ENCODE measurements at regions not wholly inside any gene's neighbourhood (a gene's known extent, or its start where the extent isn't known, plus 50 kb on each side); places are given as distances from the start of the nearest gene placed in this dataset.

DNA sequence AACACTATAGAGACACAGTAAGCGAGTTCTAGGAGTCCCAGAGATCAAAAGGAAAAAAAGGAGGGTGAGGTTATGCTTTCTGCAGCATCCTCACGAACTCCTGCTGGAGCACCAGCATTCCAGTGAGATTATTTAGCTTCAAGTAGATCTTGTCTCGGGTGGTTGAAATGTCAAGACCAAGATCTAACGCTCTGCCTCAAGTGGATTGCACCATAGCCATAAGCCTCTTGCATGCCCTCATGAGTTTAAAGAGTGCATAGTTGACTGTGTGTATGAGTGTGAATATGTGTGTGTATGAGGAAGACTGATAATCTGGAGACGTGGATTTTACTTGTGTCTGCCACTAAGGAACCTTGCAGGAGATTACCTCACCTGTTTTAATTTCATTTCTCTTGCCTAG, 335.3 kb upstream of the ADAMTSL1 start:
- TF ChIP-seq, protein P1, sequence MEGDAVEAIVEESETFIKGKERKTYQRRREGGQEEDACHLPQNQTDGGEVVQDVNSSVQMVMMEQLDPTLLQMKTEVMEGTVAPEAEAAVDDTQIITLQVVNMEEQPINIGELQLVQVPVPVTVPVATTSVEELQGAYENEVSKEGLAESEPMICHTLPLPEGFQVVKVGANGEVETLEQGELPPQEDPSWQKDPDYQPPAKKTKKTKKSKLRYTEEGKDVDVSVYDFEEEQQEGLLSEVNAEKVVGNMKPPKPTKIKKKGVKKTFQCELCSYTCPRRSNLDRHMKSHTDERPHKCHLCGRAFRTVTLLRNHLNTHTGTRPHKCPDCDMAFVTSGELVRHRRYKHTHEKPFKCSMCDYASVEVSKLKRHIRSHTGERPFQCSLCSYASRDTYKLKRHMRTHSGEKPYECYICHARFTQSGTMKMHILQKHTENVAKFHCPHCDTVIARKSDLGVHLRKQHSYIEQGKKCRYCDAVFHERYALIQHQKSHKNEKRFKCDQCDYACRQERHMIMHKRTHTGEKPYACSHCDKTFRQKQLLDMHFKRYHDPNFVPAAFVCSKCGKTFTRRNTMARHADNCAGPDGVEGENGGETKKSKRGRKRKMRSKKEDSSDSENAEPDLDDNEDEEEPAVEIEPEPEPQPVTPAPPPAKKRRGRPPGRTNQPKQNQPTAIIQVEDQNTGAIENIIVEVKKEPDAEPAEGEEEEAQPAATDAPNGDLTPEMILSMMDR (IDR thresholded peaks at IDR 0.05), result no peak
- TF ChIP-seq POLR2A (IDR thresholded peaks at IDR 0.05), result no peak
- H3K27ac ChIP-seq, result no peak overlapping the region
- no peaks in the 10 kb centered on the region for H3K9me3 ChIP-seq
- intact Hi-C loops (cut with DNase I; ENCODE audit: low total_unique reads), result no loop called here
- no peaks in the 10 kb centered on the region for H3K4me1 ChIP-seq
- H3K27me3 ChIP-seq, result no peaks in the 10 kb centered on the region
- no peak overlapping the region for H3K4me3 ChIP-seq
- no peak for DNase-seq
- H3K36me3 ChIP-seq, result no peaks in the 10 kb centered on the region

DNA sequence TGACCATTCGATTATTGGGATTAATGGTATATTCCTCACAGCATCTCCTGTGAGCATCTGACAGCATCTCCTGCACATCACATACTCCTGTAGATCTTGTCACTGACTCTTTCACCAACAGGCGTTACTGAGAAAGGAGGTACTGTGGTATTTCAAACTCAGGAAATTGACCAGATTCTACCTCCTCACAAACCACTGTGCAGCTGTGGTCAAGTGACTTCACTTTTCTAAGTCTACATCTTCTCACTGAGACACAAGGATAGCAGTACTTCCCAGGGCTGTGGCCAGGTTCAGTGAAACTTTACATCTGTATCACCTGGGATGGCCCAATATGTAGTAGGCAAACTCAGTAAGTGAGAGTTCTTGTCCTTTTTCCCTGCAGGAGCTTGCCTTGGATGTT, 332.3 kb upstream of the ADAMTSL1 start:
- TF ChIP-seq, protein P1 (IDR thresholded peaks at IDR 0.05), result no peak
- TF ChIP-seq POLR2A (IDR thresholded peaks at IDR 0.05), result no peak
- intact Hi-C loops (cut with DNase I; ENCODE audit: low total_unique reads), result no loop called here
- Histone ChIP-seq H3K27me3 (no peaks in the 10 kb centered on the region), H3K27ac (no peak overlapping the region), H3K9me3 (no peaks in the 10 kb centered on the region), H3K36me3 (no peaks in the 10 kb centered on the region), H3K4me1 (no peaks in the 10 kb centered on the region), H3K4me3 (no peak overlapping the region)
- DNase-seq, result no peak

DNA sequence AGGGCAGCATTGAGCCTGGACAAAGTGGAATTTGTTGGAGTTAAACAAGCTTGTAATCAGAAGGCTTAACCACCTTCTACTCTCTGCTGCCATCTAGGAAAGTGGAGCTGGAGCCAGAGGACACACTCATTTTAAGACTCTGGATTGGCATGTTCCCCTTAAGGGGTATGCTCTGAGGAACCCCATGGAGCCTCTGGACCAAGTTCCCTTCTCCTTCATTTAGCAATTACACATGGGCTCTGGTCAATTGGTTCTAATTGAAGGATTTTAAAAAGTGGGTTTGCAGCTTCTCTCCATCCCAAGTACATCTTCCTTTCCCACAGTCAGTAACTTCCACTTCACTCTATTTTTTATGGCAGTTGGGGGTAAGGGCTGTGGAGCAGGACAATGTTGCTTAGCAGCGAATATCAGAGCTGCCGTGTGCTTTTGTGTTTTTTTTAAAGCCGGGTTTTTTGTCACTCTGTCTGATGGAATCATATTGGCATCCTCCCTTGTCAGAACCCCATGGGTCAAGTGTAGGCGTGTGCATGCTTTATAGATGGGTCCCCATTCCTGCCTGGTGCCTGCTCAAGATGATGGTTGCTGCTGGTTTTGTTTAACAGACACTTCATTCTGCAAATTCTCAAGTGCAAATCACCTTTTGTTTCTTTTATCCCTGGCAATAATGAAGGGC, 330.7 kb upstream of the ADAMTSL1 start:
- intact Hi-C loops (cut with DNase I; ENCODE audit: low total_unique reads), result no loop called here
- DNase-seq, result no peak
- H3K36me3 ChIP-seq, result no peaks in the 10 kb centered on the region
- H3K4me3 ChIP-seq, result no peak overlapping the region
- no peaks in the 10 kb centered on the region for H3K9me3 ChIP-seq
- no peaks in the 10 kb centered on the region for H3K27me3 ChIP-seq
- no peaks in the 10 kb centered on the region for H3K4me1 ChIP-seq
- TF ChIP-seq POLR2A (IDR thresholded peaks at IDR 0.05), result no peak
- TF ChIP-seq, protein P1 (IDR thresholded peaks at IDR 0.05), result peak in 1 of 4 experiments; percentile 28
- no peak overlapping the region for H3K27ac ChIP-seq

- Histone ChIP-seq H3K4me3 (no peak overlapping the region), H3K9me3 (no peaks in the 10 kb centered on the region), H3K36me3 (no peaks in the 10 kb centered on the region), H3K27me3 (no peaks in the 10 kb centered on the region), H3K4me1 (no peaks in the 10 kb centered on the region), H3K27ac (no peak overlapping the region)
- no peak for DNase-seq
- intact Hi-C loops (cut with DNase I; ENCODE audit: low total_unique reads), result no loop called here
- TF ChIP-seq, protein P1 (IDR thresholded peaks at IDR 0.05), result no peak
- TF ChIP-seq POLR2A (IDR thresholded peaks at IDR 0.05), result no peak
Observed at GRCh38 chr9:18146329-18146728, 327.6 kb upstream of the ADAMTSL1 start.

GRCh38 chr9:18149471-18150011, 324.4 kb upstream of the ADAMTSL1 start:
- H3K27ac ChIP-seq, result no peak overlapping the region
- intact Hi-C loops (cut with DNase I; ENCODE audit: low total_unique reads), result no loop called here
- no peak for DNase-seq
- H3K4me1 ChIP-seq, result no peaks in the 10 kb centered on the region
- H3K4me3 ChIP-seq, result no peak overlapping the region
- TF ChIP-seq, protein P1 (IDR thresholded peaks at IDR 0.05), result no peak
- no peak for TF ChIP-seq POLR2A (IDR thresholded peaks at IDR 0.05)
- no peaks in the 10 kb centered on the region for H3K27me3 ChIP-seq
- H3K9me3 ChIP-seq, result no peaks in the 10 kb centered on the region
- no peaks in the 10 kb centered on the region for H3K36me3 ChIP-seq

Data from uterus (tissue), 3 donors.